ENCODE measurements at regions not wholly inside any gene's neighbourhood (a gene's known extent, or its start where the extent isn't known, plus 50 kb on each side); places are given as distances from the start of the nearest gene placed in this dataset.

DNA sequence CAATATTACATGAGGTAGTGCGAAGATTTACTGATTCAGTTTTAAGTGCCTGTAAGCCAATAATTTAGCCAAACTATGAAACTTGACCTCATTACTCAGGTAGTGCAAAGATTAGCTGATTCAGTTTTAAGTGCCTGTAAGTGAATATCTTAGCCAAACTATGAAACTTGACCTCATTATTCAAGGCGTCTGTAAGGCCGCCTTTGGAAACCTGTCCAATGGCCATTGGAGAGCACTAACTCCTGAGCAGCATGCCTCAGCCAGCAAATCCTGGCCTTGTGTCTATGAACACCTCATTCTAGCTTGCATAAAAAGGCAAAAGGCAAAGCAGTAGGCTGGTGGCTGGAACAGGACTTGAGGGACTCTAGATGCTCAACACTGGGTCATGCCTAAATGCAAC is 127.0 kb upstream of the GPR12 start:
- DNase-seq (ENCODE audit: low spot score in 2 of 2) = no peak
- no peak overlapping the region for H3K27ac ChIP-seq
- H3K9me3 ChIP-seq = no peaks in the 10 kb centered on the region
- intact Hi-C loops (cut with DNase I) = no loop called here
- no peak for TF ChIP-seq CTCF (IDR thresholded peaks at IDR 0.05)
- no peaks in the 10 kb centered on the region for H3K27me3 ChIP-seq
- H3K4me3 ChIP-seq = no peak overlapping the region
- no peaks in the 10 kb centered on the region for H3K4me1 ChIP-seq
- H3K36me3 ChIP-seq = no peaks in the 10 kb centered on the region

DNA sequence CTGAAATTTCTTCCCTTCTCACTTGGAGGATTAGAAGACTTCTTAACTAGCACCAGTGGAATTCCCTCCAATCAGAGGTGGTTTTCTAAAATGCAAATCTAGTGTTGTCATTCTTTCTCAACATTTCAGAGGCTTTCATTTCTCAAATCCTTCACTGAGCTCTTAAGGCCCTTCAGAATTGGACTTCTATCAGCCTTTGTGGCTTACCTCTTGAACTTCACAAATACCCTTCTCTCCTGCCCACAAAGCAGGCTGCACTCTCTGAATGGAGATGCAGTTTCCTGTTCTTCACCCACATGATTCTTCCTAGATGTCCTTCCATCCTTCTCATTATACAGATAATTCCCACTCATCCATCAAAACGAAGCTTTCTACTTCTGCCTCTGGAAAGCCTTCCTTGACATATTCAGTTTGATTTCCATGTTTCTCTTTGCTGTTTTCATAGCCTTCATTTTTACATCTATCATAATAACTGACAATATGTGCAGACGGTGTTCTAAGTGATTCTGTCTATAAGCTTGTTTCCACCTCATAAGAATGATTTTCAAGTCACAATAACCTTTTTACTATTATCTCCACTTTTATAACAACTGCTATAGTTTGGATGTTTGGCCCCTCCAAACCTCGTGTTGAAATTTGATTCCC is 123.1 kb upstream of the GPR12 start:
- no peak overlapping the region for H3K4me3 ChIP-seq
- no peak for TF ChIP-seq CTCF (IDR thresholded peaks at IDR 0.05)
- no peak for DNase-seq (ENCODE audit: low spot score in 2 of 2)
- no peaks in the 10 kb centered on the region for H3K9me3 ChIP-seq
- H3K27ac ChIP-seq = no peak overlapping the region
- H3K27me3 ChIP-seq = no peaks in the 10 kb centered on the region
- intact Hi-C loops (cut with DNase I) = no loop called here
- H3K4me1 ChIP-seq = no peaks in the 10 kb centered on the region
- H3K36me3 ChIP-seq = no peaks in the 10 kb centered on the region

DNA sequence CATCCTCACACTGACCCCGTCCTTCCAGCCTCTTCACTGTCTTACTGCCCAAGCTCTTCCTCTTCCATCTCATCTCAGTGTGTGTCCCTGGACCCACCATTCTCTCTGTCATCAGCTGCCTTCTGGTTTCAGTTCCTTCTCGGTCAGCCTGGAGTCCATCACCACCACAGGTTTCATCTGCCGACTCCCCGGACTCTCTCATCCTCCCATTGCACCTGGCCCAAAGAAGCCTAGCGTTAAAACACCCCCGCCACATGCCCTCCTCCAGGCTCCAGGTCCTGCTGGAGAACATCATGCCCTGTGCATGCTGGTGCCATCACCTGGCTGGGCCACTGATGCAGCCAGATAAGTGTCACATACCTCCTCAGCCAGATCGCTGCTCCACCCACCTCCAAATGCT is 122.1 kb upstream of the GPR12 start:
- no peak for TF ChIP-seq CTCF (IDR thresholded peaks at IDR 0.05)
- intact Hi-C loops (cut with DNase I) = no loop called here
- H3K36me3 ChIP-seq = no peaks in the 10 kb centered on the region
- no peak overlapping the region for H3K27ac ChIP-seq
- no peak for DNase-seq (ENCODE audit: low spot score in 2 of 2)
- no peaks in the 10 kb centered on the region for H3K27me3 ChIP-seq
- no peak overlapping the region for H3K4me3 ChIP-seq
- no peaks in the 10 kb centered on the region for H3K4me1 ChIP-seq
- H3K9me3 ChIP-seq = no peaks in the 10 kb centered on the region

- Histone ChIP-seq H3K9me3 (peaks cover 0 to 6% of the 10 kb centered on the region in 2 donors), H3K36me3 (no peaks in the 10 kb centered on the region), H3K27me3 (no peaks in the 10 kb centered on the region), H3K27ac (no peak overlapping the region), H3K4me3 (no peak overlapping the region), H3K4me1 (no peaks in the 10 kb centered on the region)
- TF ChIP-seq CTCF (IDR thresholded peaks at IDR 0.05) = no peak
- no peak for DNase-seq (ENCODE audit: low spot score in 2 of 2)
- intact Hi-C loops (cut with DNase I) = no loop called here
Measured at GRCh38 chr13:26881154-26881553, 120.6 kb upstream of the GPR12 start.

- intact Hi-C loops (cut with DNase I) = no loop called here
- Histone ChIP-seq H3K27me3 (no peaks in the 10 kb centered on the region), H3K9me3 (peaks cover 0 to 8% of the 10 kb centered on the region in 2 donors), H3K36me3 (no peaks in the 10 kb centered on the region), H3K27ac (no peak overlapping the region), H3K4me1 (no peaks in the 10 kb centered on the region), H3K4me3 (no peak overlapping the region)
- no peak for DNase-seq (ENCODE audit: low spot score in 2 of 2)
- no peak for TF ChIP-seq CTCF (IDR thresholded peaks at IDR 0.05)
Measured at GRCh38 chr13:26880735-26881134, 120.1 kb upstream of the GPR12 start.

DNA sequence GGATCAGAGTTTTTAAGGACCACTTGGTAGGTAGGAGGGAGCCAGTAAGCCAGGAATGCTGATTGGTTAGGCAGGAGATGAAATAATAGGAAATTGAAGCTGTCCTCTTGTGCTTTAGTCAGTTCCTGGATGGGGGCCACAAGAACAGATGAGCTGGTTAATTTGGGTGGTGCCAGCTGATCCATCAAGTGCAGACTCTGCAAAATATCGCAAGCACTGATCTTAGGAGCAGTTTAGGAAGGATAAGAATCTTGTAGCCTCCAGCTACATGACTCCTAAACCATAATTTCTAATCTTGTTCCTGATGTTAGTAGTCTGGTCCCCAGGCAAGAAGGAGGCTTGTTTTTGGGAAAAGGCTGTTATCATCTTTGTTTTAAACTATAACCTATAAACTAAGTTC is 117.9 kb upstream of the GPR12 start:
- Histone ChIP-seq H3K4me3 (no peak overlapping the region), H3K27me3 (no peaks in the 10 kb centered on the region), H3K36me3 (no peaks in the 10 kb centered on the region), H3K4me1 (no peaks in the 10 kb centered on the region), H3K9me3 (peaks cover 0 to 11% of the 10 kb centered on the region in 2 donors), H3K27ac (no peak overlapping the region)
- no peak for TF ChIP-seq CTCF (IDR thresholded peaks at IDR 0.05)
- DNase-seq (ENCODE audit: low spot score in 2 of 2) = no peak
- intact Hi-C loops (cut with DNase I) = no loop called here
